Liver (tissue), 8 donors: ENCODE measurements at regions not wholly inside any gene's neighbourhood (a gene's known extent, or its start where the extent isn't known, plus 50 kb on each side); places are given as distances from the start of the nearest gene placed in this dataset.

Experiments
- DNase-seq: peaks from one replicate; pipeline ENCODE4 v3.0.0-alpha.2; 2017; ENCODE audit warnings: low spot score
- H3K27ac ChIP-seq, 2 donors: one replicate each; pipeline ENCODE4 v1.7.0; 2013; ENCODE audit warnings: inconsistent platforms in 2 of 2, low read length in 2 of 2, control low read depth in 1 of 2, low read depth in 1 of 2, mild to moderate bottlenecking in 1 of 2
- H3K27me3 ChIP-seq, 4 donors: one replicate each; pipeline versions ENCODE4 v1.6.1 to v1.7.0; 2013; ENCODE audit warnings: low read length in 3 of 4, inconsistent platforms in 1 of 4, mild to moderate bottlenecking in 1 of 4, moderate library complexity in 1 of 4; ENCODE audit not compliant: control insufficient read depth in 4 of 4, insufficient read depth in 4 of 4
- H3K36me3 ChIP-seq, 4 donors: one replicate each; pipeline versions ENCODE4 v1.6.1 to v1.7.0; 2013; ENCODE audit warnings: low read length in 3 of 4, mild to moderate bottlenecking in 3 of 4, low read depth in 1 of 4, moderate library complexity in 1 of 4; ENCODE audit not compliant: control insufficient read depth in 4 of 4, insufficient read depth in 3 of 4
- H3K4me1 ChIP-seq, 4 donors: one replicate each; pipeline versions ENCODE4 v1.6.1 to v1.7.0; 2013; ENCODE audit warnings: low read length in 3 of 4, mild to moderate bottlenecking in 3 of 4, moderate library complexity in 1 of 4; ENCODE audit not compliant: control insufficient read depth in 4 of 4, insufficient read depth in 4 of 4
- H3K4me3 ChIP-seq, 3 donors: one replicate each; pipeline versions ENCODE4 v1.6.1 to v1.7.0; 2013; ENCODE audit warnings: low read length in 3 of 3, control low read depth in 1 of 3, low read depth in 1 of 3, mild to moderate bottlenecking in 1 of 3
- H3K9ac ChIP-seq, 2 donors: one replicate each; pipeline ENCODE4 v1.7.0; 2013; ENCODE audit warnings: low read length in 2 of 2, mild to moderate bottlenecking in 2 of 2, moderate library complexity in 2 of 2, control low read depth in 1 of 2, low read depth in 1 of 2
- H3K9me3 ChIP-seq, 4 donors: one replicate each; pipeline versions ENCODE4 v1.6.1 to v1.7.0; 2013; ENCODE audit warnings: low read length in 3 of 4; ENCODE audit not compliant: control insufficient read depth in 4 of 4
- EGR1 ChIP-seq, 2 donors: IDR thresholded peaks; 2 replicates each; pipeline ENCODE4 v1.6.1; 2016 to 2018; ENCODE audit warnings: antibody characterized with exemption in 2 of 2, low read depth in 2 of 2
- FOXA1 ChIP-seq: IDR thresholded peaks from 2 replicates; pipeline ENCODE4 v1.6.1; 2016; ENCODE audit warnings: antibody characterized with exemption
- FOXA2 ChIP-seq: IDR thresholded peaks from 2 replicates; pipeline ENCODE4 v1.6.1; 2016; ENCODE audit warnings: antibody characterized with exemption
- GABPA ChIP-seq, 2 donors: IDR thresholded peaks in 1 of 2; conservative IDR thresholded peaks in 1 of 2; 2 replicates each; pipeline ENCODE4 v1.6.1; 2016; ENCODE audit warnings: antibody characterized with exemption in 2 of 2, mild to moderate bottlenecking in 1 of 2, moderate library complexity in 1 of 2
- HNF4A ChIP-seq, 2 donors: conservative IDR thresholded peaks; 2 replicates each; pipeline ENCODE4 v1.6.1; 2016; ENCODE audit warnings: antibody characterized with exemption in 2 of 2, mild to moderate bottlenecking in 2 of 2
- HNF4G ChIP-seq: IDR thresholded peaks from 2 replicates; pipeline ENCODE4 v1.6.1; 2016; ENCODE audit warnings: antibody characterized with exemption
- JUND ChIP-seq, 2 donors: IDR thresholded peaks; 2 replicates each; pipeline ENCODE4 v1.6.1; 2016; ENCODE audit warnings: antibody characterized with exemption in 2 of 2
- NR2F2 ChIP-seq: IDR thresholded peaks from 2 replicates; pipeline ENCODE4 v1.6.1; 2016; ENCODE audit warnings: antibody characterized with exemption
- RAD21 ChIP-seq, 2 donors: IDR thresholded peaks; 2 replicates each; pipeline ENCODE4 v1.6.1; 2016; ENCODE audit warnings: antibody characterized with exemption in 2 of 2, mild to moderate bottlenecking in 2 of 2
- RXRA ChIP-seq, 2 donors: IDR thresholded peaks; 2 replicates each; pipeline ENCODE4 v1.6.1; 2017 to 2018; ENCODE audit warnings: antibody characterized with exemption in 2 of 2, mild to moderate bottlenecking in 1 of 2
- SP1 ChIP-seq: IDR thresholded peaks from 2 replicates; pipeline ENCODE4 v1.6.1; 2018; ENCODE audit warnings: antibody characterized with exemption, mild to moderate bottlenecking
- TAF1 ChIP-seq: conservative IDR thresholded peaks from 2 replicates; pipeline ENCODE4 v1.6.1; 2016; ENCODE audit warnings: antibody characterized with exemption, mild to moderate bottlenecking
- WGBS: extraction: QIAGEN DNeasy Blood & Tissue Kit; methylation state at CpG from one replicate; pipeline ENCODE4 v1.1.7; 2013; 5-methylcytosine and 5-hydroxymethylcytosine counted together
- TF ChIP-seq, protein P1 (sequence below): IDR thresholded peaks from 2 replicates; pipeline ENCODE4 v1.6.1; 2016; ENCODE audit warnings: antibody characterized with exemption
- TF ChIP-seq, protein P2 (sequence below): fragments of 150-350 bp; IDR thresholded peaks from 2 replicates; pipeline ENCODE4 v1.5.1; 2017; ENCODE audit warnings: improper control_type of control experiment, low read depth, low read length; ENCODE audit not compliant: missing input control
- TF ChIP-seq, protein P3 (sequence below): IDR thresholded peaks from 2 replicates; pipeline ENCODE4 v1.6.1; 2016; ENCODE audit warnings: antibody characterized with exemption, mild to moderate bottlenecking
- TF ChIP-seq, protein P4 (sequence below): IDR thresholded peaks from 2 replicates; pipeline ENCODE4 v1.6.1; 2016; ENCODE audit warnings: antibody characterized with exemption
- donor health status: healthy.
- donor health status: healthy.
- donor health status: healthy.
- donor health status: healthy.
- donor health status: healthy.

DNA sequence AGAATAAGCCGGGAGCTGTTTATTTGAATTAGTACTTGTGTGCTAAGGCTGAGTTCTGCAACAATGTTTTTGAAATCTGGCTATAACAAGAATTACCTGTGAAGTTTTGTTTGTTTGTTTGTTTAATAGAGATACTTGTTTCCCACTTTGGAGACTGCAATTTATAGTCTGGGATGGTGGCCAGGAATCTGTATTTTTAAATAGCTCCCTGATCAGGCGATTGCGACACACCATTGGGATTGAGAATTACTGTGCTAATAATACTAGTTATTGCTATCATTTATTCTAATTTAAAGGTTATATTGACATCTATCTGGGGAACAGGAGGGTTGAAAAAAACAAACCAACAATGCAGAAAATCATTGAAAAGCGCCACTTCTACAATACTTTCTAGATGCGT is 951.6 kb upstream of the TENM3 start (continued):
- TF ChIP-seq, protein P1, sequence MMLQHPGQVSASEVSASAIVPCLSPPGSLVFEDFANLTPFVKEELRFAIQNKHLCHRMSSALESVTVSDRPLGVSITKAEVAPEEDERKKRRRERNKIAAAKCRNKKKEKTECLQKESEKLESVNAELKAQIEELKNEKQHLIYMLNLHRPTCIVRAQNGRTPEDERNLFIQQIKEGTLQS: no peak
- TF ChIP-seq JUND (IDR thresholded peaks at IDR 0.05): no peak
- TF ChIP-seq HNF4A (conservative IDR thresholded peaks at IDR 0.05): no peak
- TF ChIP-seq SP1: no peak

DNA sequence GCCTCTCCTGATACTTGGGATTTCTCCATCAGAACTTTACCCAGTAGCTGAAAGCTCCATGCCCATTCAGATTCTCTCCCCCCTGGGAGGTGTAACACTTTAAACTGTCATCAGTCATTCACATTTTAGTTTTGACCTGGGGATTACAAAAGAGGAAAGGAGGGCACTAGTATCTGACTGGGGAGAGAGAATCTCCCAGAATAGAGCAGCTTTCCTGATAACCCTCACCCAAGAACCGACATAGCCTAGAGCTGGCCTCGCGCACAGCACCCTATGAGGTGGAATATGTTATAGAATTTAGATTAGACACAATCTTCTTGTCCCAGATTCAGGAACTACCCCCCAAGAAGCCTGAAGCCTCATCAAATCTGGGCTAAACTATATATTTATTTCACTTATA is 950.2 kb upstream of the TENM3 start:
- Histone ChIP-seq H3K4me1 (no peaks in the 10 kb centered on the region), H3K4me3 (no peak overlapping the region), H3K36me3 (no peaks in the 10 kb centered on the region), H3K9me3 (no peaks in the 10 kb centered on the region), H3K9ac (no peak overlapping the region), H3K27me3 (peaks cover 0 to 10% (median 1%) of the 10 kb centered on the region in 4 donors), H3K27ac (no peak overlapping the region)
- no peak for DNase-seq
- 75% methylated on average over 3 of the region's 3 CpGs for WGBS
- TF ChIP-seq HNF4A (conservative IDR thresholded peaks at IDR 0.05): no peak
- TF ChIP-seq EGR1 (IDR thresholded peaks at IDR 0.05; ENCODE audit: low read depth in 2 of 2): no peak
- TF ChIP-seq FOXA1: no peak
- TF ChIP-seq, protein P2, sequence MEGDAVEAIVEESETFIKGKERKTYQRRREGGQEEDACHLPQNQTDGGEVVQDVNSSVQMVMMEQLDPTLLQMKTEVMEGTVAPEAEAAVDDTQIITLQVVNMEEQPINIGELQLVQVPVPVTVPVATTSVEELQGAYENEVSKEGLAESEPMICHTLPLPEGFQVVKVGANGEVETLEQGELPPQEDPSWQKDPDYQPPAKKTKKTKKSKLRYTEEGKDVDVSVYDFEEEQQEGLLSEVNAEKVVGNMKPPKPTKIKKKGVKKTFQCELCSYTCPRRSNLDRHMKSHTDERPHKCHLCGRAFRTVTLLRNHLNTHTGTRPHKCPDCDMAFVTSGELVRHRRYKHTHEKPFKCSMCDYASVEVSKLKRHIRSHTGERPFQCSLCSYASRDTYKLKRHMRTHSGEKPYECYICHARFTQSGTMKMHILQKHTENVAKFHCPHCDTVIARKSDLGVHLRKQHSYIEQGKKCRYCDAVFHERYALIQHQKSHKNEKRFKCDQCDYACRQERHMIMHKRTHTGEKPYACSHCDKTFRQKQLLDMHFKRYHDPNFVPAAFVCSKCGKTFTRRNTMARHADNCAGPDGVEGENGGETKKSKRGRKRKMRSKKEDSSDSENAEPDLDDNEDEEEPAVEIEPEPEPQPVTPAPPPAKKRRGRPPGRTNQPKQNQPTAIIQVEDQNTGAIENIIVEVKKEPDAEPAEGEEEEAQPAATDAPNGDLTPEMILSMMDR: no peak
- TF ChIP-seq NR2F2: no peak
- TF ChIP-seq HNF4G: no peak
- TF ChIP-seq FOXA2: no peak
- TF ChIP-seq SP1: no peak
- TF ChIP-seq, protein P3, sequence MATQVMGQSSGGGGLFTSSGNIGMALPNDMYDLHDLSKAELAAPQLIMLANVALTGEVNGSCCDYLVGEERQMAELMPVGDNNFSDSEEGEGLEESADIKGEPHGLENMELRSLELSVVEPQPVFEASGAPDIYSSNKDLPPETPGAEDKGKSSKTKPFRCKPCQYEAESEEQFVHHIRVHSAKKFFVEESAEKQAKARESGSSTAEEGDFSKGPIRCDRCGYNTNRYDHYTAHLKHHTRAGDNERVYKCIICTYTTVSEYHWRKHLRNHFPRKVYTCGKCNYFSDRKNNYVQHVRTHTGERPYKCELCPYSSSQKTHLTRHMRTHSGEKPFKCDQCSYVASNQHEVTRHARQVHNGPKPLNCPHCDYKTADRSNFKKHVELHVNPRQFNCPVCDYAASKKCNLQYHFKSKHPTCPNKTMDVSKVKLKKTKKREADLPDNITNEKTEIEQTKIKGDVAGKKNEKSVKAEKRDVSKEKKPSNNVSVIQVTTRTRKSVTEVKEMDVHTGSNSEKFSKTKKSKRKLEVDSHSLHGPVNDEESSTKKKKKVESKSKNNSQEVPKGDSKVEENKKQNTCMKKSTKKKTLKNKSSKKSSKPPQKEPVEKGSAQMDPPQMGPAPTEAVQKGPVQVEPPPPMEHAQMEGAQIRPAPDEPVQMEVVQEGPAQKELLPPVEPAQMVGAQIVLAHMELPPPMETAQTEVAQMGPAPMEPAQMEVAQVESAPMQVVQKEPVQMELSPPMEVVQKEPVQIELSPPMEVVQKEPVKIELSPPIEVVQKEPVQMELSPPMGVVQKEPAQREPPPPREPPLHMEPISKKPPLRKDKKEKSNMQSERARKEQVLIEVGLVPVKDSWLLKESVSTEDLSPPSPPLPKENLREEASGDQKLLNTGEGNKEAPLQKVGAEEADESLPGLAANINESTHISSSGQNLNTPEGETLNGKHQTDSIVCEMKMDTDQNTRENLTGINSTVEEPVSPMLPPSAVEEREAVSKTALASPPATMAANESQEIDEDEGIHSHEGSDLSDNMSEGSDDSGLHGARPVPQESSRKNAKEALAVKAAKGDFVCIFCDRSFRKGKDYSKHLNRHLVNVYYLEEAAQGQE: no peak

DNA sequence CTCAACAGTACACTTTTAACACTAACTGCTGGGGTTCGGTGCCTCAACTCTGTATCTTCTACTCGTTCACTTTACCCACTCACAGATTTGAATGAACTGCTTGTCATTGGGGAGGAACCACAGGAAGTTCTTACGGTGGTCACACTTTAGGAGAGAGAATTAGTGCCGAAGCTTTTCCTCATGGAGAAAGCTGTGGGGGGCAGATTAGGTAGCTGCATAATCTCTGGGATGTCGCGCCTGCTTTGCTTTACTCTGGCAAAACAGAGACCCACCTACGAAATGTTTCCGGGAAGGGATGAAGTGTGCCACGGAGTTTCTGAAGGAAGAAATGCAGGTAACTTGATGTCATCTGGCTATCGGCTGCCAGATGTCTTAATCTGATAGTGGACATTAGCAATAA is 949.7 kb upstream of the TENM3 start:
- 65% methylated on average over 10 of the region's 10 CpGs for WGBS
- Histone ChIP-seq H3K4me1 (no peaks in the 10 kb centered on the region), H3K27me3 (peaks cover 0 to 10% (median 1%) of the 10 kb centered on the region in 4 donors), H3K9me3 (no peaks in the 10 kb centered on the region), H3K36me3 (no peaks in the 10 kb centered on the region), H3K4me3 (no peak overlapping the region), H3K9ac (no peak overlapping the region), H3K27ac (no peak overlapping the region)
- DNase-seq: no peak
- TF ChIP-seq GABPA (IDR thresholded peaks at IDR 0.05 in 1 of 2, conservative IDR thresholded peaks at IDR 0.05 in 1 of 2): no peak
- TF ChIP-seq, protein P1: no peak
- TF ChIP-seq, protein P4, sequence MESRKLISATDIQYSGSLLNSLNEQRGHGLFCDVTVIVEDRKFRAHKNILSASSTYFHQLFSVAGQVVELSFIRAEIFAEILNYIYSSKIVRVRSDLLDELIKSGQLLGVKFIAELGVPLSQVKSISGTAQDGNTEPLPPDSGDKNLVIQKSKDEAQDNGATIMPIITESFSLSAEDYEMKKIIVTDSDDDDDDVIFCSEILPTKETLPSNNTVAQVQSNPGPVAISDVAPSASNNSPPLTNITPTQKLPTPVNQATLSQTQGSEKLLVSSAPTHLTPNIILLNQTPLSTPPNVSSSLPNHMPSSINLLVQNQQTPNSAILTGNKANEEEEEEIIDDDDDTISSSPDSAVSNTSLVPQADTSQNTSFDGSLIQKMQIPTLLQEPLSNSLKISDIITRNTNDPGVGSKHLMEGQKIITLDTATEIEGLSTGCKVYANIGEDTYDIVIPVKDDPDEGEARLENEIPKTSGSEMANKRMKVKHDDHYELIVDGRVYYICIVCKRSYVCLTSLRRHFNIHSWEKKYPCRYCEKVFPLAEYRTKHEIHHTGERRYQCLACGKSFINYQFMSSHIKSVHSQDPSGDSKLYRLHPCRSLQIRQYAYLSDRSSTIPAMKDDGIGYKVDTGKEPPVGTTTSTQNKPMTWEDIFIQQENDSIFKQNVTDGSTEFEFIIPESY: no peak
- TF ChIP-seq, protein P3: no peak
- TF ChIP-seq, protein P2: no peak
- no peak for TF ChIP-seq JUND (IDR thresholded peaks at IDR 0.05)
- no peak for TF ChIP-seq NR2F2
- no peak for TF ChIP-seq RXRA (IDR thresholded peaks at IDR 0.05)
- TF ChIP-seq TAF1: no peak
- TF ChIP-seq FOXA1: no peak
- TF ChIP-seq FOXA2: no peak
- no peak for TF ChIP-seq SP1
- no peak for TF ChIP-seq RAD21 (IDR thresholded peaks at IDR 0.05)
- TF ChIP-seq HNF4A (conservative IDR thresholded peaks at IDR 0.05): no peak
